EH (cell line): ENCODE measurements at regions not wholly inside any gene's neighbourhood (a gene's known extent, or its start where the extent isn't known, plus 50 kb on each side); places are given as distances from the start of the nearest gene placed in this dataset.

ENCODE experiments used
- DNase-seq: peaks from one replicate; pipeline ENCODE4 v3.0.0-alpha.2; 2015; ENCODE audit warnings: low read depth

DNA sequence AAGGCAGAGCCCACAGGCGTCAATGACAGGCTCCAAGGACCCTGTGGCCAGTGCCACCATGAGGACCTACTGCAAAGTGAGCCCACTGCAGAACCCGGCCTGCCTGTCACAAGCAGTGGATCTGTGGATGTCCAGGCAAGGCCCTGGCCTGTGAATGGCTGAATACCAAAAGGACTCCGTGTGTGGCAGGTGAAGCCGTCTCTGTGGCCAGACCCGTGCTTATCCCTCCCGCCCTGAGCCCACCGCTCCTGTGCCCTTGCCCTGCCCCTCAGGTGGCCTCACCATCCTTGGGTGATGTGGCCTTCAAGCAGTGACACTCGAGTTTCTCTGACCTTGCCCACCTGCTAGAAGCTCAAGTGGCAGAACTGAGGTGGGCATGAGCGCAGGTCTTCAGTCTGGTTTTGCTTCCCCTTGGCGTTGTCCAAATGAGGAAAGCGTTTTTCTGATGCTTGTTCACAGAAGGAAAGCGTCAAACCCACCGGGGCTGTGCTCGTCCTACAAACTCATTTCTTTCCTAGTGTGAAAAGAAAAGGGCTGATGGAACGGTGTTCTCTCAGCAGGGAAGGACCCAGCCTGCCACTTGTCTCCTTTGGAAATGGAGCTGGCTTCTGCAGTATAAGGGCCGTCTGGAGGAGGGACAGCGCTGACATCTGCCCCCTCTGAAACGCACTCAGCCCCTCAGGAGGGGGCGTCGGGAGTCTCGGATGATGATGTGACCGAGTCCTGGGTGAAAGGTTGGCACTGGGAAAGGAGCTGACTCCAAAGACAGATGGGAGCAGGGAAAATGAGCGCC lies 377.7 kb upstream of the IRX4 start:
- DNase-seq = no peak

DNA sequence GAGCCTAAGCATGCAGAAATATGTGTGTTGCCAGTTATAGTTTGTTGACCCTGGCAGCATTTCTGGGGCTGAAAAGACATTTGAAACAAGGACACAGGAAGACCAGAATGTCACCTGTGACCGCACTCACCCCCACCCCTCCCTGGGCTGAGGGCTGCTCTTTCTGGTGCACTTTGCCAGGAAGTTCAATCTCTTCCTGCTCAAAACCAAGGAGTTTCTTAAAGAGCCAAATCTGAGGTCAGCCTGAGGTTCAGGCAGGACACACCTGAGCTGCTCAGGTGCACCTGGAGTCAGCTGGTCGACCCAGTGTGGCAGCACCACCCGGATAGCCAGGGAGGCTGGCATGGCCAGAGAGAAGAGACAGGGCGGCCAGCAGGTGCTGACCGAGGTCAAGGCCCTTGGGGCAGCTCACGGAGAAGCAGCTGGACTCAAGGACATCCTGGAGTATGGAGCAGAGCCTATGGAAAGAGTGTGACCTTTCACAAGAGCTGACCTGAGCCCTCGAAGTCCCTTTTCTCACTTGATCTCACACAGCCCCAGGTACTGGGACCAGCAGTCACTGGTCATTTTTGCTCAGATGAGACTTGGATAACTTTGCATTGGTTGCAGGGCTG lies 376.9 kb upstream of the IRX4 start:
- no peak for DNase-seq

GRCh38 chr5:2258861-2259260 lies 376.1 kb upstream of the IRX4 start:
- no peak for DNase-seq

GRCh38 chr5:2257326-2258244 lies 374.9 kb upstream of the IRX4 start:
- DNase-seq = no peak

GRCh38 chr5:2256691-2257280 lies 374.1 kb upstream of the IRX4 start:
- DNase-seq = no peak

DNA sequence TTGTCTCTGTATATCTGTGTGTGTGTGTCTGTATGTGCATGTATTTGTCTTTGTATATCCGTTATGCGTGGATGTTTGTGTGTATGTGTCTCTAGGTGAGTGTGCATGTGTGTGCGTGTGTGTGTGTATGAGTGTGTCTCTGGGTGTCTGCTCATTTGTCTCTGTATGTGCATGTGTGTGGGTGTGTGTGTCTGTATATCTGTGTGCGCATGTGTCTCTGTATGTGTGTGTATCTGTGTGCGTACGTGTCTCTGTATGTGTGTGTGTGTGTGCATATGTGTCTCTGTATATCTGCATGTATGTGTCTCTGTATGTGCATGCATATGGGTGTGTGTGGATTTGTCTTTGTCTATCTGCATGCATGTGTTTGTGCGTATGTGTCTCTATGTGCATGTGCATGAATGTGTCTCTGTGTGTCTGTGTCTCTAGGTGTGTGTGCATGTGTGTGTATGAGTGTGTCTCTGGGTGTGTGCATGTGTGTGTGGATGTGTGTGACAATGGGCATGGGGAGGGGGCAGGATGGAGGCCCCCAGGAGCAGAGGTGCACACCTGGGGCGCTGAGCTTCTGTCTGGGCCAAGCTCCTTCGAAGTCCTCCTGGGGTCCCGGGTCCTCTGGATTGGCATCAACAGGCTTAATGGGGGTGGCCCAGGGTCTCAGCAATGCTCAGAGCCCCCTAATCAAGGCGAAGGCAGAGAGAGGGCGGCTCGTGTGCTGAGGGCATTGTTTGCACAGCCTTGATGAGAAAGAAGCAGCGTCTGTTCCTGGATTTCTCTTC lies 373.4 kb upstream of the IRX4 start:
- no peak for DNase-seq

DNA sequence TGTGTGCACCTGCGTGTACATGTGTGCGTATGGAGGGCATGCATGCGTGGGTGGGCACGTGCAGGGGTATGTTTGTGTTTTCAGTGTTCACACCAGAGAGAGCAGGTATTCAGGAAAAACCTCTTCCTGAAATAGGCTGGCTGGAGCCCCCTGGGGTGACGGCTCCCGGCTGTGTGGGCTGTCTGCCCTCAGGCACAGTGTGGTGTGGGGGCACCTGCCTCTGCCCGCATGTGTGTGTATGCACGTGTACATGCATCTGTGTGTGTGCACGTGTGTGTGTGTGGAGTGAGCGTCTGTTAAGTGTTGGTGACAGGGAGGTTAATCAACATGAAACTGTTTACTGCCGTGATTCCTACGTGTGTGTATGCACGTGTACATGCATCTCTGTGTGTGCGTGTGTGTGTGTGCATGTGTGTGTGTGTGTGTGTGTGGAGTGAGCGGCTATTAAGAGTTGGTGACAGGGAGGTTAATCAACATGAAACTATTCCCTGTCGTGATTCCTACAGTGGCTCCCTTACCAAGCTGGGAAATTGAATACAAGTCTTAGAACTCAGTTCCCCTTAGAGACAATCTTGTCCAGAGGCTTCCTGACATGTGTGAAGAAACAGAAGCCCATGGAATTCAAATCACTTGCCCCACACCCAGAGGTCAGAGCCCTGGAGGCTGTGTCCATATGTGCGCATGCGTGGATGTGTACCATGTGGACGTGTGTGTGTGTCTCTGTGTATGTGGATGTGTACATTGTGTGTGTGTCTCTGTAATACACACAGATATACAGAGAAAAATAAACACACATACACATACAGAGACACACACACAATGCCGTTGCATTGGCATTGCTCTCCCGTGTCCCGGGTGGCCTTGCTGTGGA lies 372.4 kb upstream of the IRX4 start:
- DNase-seq = no peak

DNA sequence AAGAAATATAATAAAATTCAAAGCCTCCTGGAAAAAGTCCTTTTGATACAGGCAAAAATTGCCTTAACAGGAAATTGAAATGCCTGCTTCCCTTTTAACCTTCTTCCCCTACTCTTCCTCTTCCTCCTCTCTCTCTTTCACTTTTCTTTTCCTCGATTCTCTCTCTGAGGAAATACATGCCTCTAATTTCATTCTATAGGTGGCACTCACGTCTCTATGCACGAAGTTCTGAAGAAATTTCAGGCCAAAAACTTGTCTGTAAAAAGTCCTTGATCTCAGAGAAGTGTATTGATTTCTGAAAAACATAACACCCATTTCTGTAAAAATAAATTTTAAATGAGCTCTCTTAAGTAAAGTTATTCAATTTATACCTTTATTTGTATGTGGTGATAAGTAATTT lies 371.7 kb upstream of the IRX4 start:
- no peak for DNase-seq

DNA sequence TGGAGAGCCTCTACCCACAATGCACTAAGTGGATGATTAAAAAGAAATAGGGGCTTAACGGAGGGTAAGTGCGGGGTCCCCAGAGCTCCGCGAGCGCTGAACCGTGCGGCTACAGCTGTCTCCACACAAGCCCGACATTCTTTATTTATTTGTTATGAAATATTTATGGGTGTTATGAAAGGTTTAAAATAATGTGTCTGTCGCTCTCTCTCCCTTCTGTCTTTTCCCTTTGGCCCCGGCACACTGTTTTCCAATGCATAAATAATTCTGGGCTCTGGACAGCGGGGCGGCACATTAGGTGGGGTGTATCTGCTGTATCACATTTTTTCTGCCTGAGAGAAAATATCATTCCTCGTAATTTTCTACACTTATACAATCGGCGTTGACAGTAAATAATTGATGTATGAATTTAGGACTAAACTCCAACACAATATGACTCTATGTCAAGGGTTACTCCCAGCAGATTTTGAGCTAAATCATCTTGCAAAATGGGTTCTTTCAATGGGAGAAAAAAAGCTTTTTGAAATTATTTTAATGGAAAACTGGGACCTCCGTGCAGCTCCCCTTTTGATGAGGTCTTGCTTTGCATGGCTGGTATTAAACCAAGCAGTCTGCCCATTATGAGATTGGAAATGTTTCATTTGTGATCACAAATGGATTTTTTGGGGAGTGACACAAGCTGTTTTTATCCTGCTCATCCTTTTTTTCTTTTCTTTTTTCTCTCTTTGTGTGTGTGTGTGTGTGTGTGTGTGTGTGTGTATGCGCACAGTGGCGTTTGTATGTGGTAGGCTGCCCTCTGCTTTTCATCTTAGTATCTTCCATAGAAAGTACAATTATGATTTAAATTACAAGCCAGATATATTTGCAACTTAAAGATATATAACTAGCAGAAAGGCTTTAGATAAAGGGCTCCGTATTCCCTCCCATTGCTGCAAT lies 370.6 kb upstream of the IRX4 start:
- no peak for DNase-seq

- DNase-seq = no peak
Measured at GRCh38 chr5:2251751-2252150, 369.0 kb upstream of the IRX4 start.

GRCh38 chr5:2251298-2251697 lies 368.6 kb upstream of the IRX4 start:
- no peak for DNase-seq

DNA sequence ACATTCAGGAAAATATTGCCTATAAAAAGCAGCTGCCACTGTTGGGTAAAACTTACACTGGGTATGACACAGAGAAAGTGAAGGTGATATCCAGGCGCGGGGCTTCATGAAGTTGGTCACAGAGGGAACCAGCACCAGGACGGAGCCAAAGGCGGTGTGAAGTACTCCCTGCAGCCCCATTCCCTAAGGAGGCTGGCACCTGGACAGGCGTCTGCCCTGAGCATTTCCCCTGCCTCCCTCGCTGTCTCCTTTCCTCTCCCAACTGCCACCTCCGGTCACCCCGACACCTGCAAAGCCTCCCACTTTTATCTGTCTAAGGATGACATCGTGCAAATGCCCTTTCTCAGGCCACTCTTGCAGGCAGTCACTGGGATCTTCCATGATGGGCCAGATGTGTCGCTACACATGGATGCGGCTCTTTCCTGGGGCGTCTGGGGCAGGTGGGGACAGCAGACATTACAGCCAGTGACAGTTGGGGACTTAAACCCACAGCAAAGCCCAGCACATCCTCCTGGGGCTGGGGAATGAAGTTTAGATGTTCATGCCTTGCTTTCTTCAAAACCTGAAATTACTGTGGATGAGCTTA lies 367.7 kb upstream of the IRX4 start:
- no peak for DNase-seq

GRCh38 chr5:2249442-2249841 lies 366.7 kb upstream of the IRX4 start:
- no peak for DNase-seq

DNA sequence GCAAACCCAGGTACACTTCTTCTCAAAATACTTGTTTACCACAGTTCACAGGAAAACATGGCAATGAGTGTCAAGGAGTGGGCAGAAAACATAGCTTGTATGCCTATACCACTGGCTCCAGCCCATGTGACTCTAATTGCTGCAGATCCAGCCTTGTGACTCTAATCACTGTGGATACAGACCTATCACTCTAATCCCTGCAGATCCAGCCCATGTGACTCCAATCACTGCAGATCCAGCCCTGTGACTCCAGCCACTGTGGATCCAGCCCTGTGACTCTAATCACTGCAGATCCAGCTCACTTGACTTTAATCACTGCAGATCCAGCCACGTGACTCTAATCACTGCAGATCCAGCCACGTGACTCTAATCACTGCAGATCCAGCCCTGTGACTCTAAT lies 366.3 kb upstream of the IRX4 start:
- no peak for DNase-seq

GRCh38 chr5:2242539-2242938 lies 359.8 kb upstream of the IRX4 start:
- no peak for DNase-seq

DNA sequence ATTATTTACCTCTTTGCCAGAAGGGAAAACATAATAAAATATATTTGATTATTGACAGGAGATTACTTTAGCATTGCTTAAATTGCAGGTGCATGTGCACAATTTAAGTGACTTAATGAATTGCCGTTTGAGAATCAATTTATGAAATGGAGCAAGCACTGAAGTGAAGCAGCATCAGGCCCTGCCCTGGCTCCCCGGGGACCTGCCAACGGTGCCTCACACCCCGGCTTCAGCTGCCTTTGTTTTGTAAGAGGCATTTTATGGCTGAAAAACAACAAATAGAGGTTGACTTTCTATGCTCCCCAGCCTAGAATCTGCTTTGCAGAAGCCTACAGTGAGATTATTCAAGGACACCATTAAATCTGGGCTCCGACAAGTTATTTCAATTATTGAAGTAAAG lies 359.1 kb upstream of the IRX4 start:
- no peak for DNase-seq

- DNase-seq = no peak
Measured at GRCh38 chr5:2240118-2240904, 357.6 kb upstream of the IRX4 start.

DNA sequence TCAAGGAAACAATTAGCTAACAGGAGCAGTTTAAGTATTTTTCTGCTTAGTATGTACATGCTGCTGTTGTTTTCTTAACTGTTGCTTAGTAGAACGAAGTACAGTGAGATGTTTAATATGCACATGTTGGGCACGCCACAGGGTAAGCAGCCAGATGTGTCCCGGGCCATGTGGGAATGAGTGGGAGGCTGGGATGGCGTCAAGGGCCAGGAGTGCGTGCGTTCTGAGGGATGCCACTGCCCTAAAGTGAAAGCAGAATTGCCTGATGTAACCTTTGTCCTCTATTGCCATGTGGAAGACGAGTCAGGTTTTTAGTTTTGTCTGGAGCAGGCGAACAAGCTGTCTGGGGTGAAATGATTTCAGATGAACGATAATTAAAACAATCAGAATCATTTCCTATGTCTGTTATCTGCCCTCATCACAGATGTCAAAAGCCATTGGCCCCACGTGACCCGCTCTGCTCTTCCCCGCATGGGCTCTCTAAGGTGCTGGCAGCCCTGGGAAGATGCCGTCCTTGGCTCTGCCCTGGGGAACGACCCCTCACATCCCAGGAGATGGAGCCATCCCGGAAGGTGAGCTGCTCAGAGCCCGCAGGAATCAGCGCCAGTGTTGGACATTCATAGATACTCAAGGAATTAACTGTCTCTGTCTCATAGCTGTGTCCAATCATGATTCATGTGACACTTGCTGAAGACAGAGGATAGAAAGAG lies 356.6 kb upstream of the IRX4 start:
- DNase-seq = no peak
